Sigmoid colon (tissue), 4 donors: ENCODE measurements at regions not wholly inside any gene's neighbourhood (a gene's known extent, or its start where the extent isn't known, plus 50 kb on each side); places are given as distances from the start of the nearest gene placed in this dataset.

Source experiments
- EP300 ChIP-seq, 4 donors: sonication (generic); formaldehyde crosslinking; IDR thresholded peaks; one replicate each; pipeline ENCODE4 v1.6.1; 2017; ENCODE audit warnings: antibody characterized with exemption in 4 of 4
- POLR2A ChIP-seq, 2 donors: fragments of 450-650 bp; IDR thresholded peaks; one replicate each; pipeline ENCODE4 v1.6.1; 2016; ENCODE audit warnings: antibody characterized with exemption in 2 of 2, mild to moderate bottlenecking in 2 of 2, moderate library complexity in 2 of 2
- TF ChIP-seq, protein P1 (sequence below), 4 experiments: fragments of 450-650 bp in 3 of 4; fragments of 200-600 bp in 1 of 4; IDR thresholded peaks; one replicate each; pipeline ENCODE4 v1.5.1; 2016 to 2019; ENCODE audit warnings: antibody characterized with exemption in 4 of 4, mild to moderate bottlenecking in 3 of 4, moderate library complexity in 2 of 4

DNA sequence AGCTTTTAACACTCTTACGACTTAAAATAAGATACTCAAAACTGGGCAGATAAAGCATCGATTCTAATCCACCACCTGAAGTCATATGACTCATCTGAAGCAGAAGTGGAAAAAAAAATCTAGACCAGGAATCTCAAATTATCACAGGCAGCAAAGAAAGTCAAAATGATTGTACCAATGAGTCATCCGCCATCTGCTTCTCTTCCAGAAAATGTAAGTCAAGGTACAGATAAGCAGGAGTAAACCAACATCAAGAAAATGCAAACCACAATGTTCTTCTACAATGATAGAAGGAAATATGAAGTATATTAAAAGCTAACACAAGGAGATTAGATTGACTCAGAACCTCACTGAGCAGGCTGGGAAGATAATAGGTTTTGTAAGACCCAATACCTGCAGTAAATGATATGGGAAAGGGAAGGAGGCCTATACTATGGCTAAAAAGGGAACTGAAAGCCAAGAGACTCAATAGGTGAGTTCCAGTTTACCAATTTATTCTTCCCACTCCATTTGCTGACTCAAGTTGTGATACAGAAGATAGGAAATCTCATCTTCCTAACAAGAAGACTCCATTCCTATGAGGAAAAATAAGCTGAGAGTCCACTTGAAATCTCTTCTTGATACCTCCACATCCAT is 88.4 kb upstream of the TET2 start:
- no peak for TF ChIP-seq POLR2A (IDR thresholded peaks at IDR 0.05)
- TF ChIP-seq, protein P1, sequence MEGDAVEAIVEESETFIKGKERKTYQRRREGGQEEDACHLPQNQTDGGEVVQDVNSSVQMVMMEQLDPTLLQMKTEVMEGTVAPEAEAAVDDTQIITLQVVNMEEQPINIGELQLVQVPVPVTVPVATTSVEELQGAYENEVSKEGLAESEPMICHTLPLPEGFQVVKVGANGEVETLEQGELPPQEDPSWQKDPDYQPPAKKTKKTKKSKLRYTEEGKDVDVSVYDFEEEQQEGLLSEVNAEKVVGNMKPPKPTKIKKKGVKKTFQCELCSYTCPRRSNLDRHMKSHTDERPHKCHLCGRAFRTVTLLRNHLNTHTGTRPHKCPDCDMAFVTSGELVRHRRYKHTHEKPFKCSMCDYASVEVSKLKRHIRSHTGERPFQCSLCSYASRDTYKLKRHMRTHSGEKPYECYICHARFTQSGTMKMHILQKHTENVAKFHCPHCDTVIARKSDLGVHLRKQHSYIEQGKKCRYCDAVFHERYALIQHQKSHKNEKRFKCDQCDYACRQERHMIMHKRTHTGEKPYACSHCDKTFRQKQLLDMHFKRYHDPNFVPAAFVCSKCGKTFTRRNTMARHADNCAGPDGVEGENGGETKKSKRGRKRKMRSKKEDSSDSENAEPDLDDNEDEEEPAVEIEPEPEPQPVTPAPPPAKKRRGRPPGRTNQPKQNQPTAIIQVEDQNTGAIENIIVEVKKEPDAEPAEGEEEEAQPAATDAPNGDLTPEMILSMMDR (IDR thresholded peaks at IDR 0.05) = no peak
- no peak for TF ChIP-seq EP300 (IDR thresholded peaks at IDR 0.05)
